Keratinocyte (primary cell): ENCODE measurements at regions not wholly inside any gene's neighbourhood (a gene's known extent, or its start where the extent isn't known, plus 50 kb on each side); places are given as distances from the start of the nearest gene placed in this dataset.

ENCODE experiments used
- DNase-seq: peaks from one replicate; pipeline ENCODE4 v3.0.0-alpha.2; 2011; ENCODE audit warnings: low read depth, missing footprints, low spot score
- FAIRE-seq: peaks from 2 replicates; lab custom pipeline; 2011; peaks lifted over from hg19 to GRCh38; lab: Jason Lieb, UNC
- H2AFZ ChIP-seq: 2 replicates; pipeline ENCODE4 v1.6.0; 2012; ENCODE audit warnings: low read length, control low read depth, inconsistent platforms; ENCODE audit not compliant: control insufficient read depth
- H3K27ac ChIP-seq: 2 replicates; pipeline ENCODE4 v1.5.1; 2011; ENCODE audit warnings: low read length; ENCODE audit not compliant: control insufficient read depth, insufficient read depth
- H3K27me3 ChIP-seq: 3 replicates; pipeline ENCODE4 v1.6.0; 2011; ENCODE audit warnings: low read length; ENCODE audit not compliant: control insufficient read depth, insufficient read depth; ENCODE audit errors: extremely low read depth
- H3K36me3 ChIP-seq, 2 experiments: 2 replicates in 1 of 2; 3 replicates in 1 of 2; pipeline ENCODE4 v1.5.1; 2011; ENCODE audit warnings: low read length in 2 of 2, mild to moderate bottlenecking in 1 of 2; ENCODE audit not compliant: control insufficient read depth in 2 of 2, insufficient read depth in 2 of 2; ENCODE audit errors: extremely low read depth in 1 of 2
- H3K4me1 ChIP-seq: 3 replicates; pipeline ENCODE4 v1.5.1; 2011; ENCODE audit warnings: low read length; ENCODE audit not compliant: control insufficient read depth, insufficient read depth; ENCODE audit errors: extremely low read depth
- H3K4me2 ChIP-seq: 3 replicates; pipeline ENCODE4 v1.6.0; 2011; ENCODE audit warnings: low read depth, low read length; ENCODE audit not compliant: control insufficient read depth, insufficient read depth; ENCODE audit errors: extremely low read depth
- H3K4me3 ChIP-seq, 3 experiments: fragments of 200-600 bp in 1 of 3; sonication (generic) in 1 of 3; 2 replicates in 2 of 3; 3 replicates in 1 of 3; pipeline ENCODE4 v1.5.1; 2011 to 2016; ENCODE audit warnings: low read length in 3 of 3, mild to moderate bottlenecking in 3 of 3, control low read depth in 2 of 3, inconsistent platforms in 1 of 3, low read depth in 1 of 3, mixed read lengths in 1 of 3, mixed run types in 1 of 3, moderate library complexity in 1 of 3; ENCODE audit not compliant: control insufficient read depth in 2 of 3, insufficient read depth in 2 of 3; ENCODE audit errors: extremely low read depth in 1 of 3
- H3K79me2 ChIP-seq: 2 replicates; pipeline ENCODE4 v1.6.0; 2012; ENCODE audit warnings: low read length; ENCODE audit not compliant: control insufficient read depth, insufficient read depth
- H3K9ac ChIP-seq: 3 replicates; pipeline ENCODE4 v1.6.0; 2011; ENCODE audit warnings: low read length; ENCODE audit not compliant: control insufficient read depth, insufficient read depth; ENCODE audit errors: extremely low read depth
- H3K9me1 ChIP-seq: 3 replicates; pipeline ENCODE4 v1.6.0; 2011; ENCODE audit warnings: low read length; ENCODE audit not compliant: control insufficient read depth, insufficient read depth; ENCODE audit errors: extremely low read depth
- H3K9me3 ChIP-seq: 2 replicates; pipeline ENCODE4 v1.5.1; 2012; ENCODE audit warnings: low read depth, low read length; ENCODE audit not compliant: control insufficient read depth
- H4K20me1 ChIP-seq: 3 replicates; pipeline ENCODE4 v1.6.0; 2011; ENCODE audit warnings: low read length; ENCODE audit not compliant: control insufficient read depth, insufficient read depth; ENCODE audit errors: extremely low read depth
- EZH2 ChIP-seq: IDR thresholded peaks from one replicate; pipeline ENCODE4 v1.6.1; 2012; ENCODE audit warnings: inconsistent platforms, mild to moderate bottlenecking, low read length, moderate library complexity
- dilution Hi-C: fragments of 300-500 bp; cut with MboI; formaldehyde crosslinking; loops from one replicate; pipeline ENCODE4 v1.7.0; 2020; ENCODE audit warnings: low sequenced_read_pairs; ENCODE audit not compliant: extremely low pct_ligation_motif_present
- TF ChIP-seq, protein P1 (sequence below), 3 experiments: IDR thresholded peaks in 1 of 3; conservative IDR thresholded peaks in 1 of 3; optimal IDR thresholded peaks in 1 of 3; 2 replicates in 2 of 3; 3 replicates in 1 of 3; pipeline versions ENCODE3 to v1.5.1; 2011; ENCODE audit warnings: low read length in 3 of 3, mild to moderate bottlenecking in 3 of 3, moderate library complexity in 2 of 3, control low read depth in 1 of 3, inconsistent platforms in 1 of 3; ENCODE audit not compliant: insufficient read depth in 2 of 3; ENCODE audit errors: extremely low read depth in 1 of 3

DNA sequence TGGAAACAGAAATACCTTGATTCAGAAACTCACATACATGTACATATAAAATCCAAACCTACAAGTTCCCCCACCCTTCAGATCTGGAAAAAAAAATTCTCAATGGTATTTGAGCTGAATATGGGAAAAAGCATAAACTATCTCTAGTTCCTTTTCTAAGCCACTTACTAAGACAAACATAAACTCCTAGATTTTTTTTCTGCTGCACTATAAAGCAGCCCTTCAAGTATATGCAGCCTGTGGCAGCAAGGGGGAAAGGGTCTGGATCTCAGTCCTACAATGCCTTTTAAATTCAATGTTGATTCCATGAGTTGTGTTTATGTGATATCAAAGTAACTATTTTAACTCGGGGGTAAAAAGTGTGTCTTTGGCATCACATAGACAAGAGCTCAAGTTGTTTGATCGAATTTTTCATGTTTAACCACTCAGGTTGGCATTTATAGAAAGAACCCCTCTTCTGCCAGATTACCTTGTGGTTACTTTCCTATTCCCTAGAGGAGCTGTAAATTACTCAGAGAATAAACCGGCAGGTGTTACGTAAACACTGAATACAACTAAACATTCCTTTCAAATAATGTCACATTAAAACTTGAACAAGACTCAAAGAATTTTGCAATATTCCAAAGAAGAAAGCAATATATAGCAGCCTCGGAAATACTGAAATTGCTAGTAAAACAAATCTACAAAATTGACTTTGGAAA is 91.8 kb upstream of the FER start:
- peaks cover 21% of the 10 kb centered on the region for H3K4me1 ChIP-seq
- peak overlapping the region; percentile 42 for H3K4me2 ChIP-seq
- H4K20me1 ChIP-seq: no peaks in the 10 kb centered on the region
- H3K27me3 ChIP-seq: no peaks in the 10 kb centered on the region
- dilution Hi-C loops: no loop called here
- H3K9me3 ChIP-seq: no peaks in the 10 kb centered on the region
- DNase-seq (peak; percentile 7), FAIRE-seq (peak; percentile 39)
- H3K4me3 ChIP-seq: no peak overlapping the region
- TF ChIP-seq, protein P1, sequence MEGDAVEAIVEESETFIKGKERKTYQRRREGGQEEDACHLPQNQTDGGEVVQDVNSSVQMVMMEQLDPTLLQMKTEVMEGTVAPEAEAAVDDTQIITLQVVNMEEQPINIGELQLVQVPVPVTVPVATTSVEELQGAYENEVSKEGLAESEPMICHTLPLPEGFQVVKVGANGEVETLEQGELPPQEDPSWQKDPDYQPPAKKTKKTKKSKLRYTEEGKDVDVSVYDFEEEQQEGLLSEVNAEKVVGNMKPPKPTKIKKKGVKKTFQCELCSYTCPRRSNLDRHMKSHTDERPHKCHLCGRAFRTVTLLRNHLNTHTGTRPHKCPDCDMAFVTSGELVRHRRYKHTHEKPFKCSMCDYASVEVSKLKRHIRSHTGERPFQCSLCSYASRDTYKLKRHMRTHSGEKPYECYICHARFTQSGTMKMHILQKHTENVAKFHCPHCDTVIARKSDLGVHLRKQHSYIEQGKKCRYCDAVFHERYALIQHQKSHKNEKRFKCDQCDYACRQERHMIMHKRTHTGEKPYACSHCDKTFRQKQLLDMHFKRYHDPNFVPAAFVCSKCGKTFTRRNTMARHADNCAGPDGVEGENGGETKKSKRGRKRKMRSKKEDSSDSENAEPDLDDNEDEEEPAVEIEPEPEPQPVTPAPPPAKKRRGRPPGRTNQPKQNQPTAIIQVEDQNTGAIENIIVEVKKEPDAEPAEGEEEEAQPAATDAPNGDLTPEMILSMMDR (optimal IDR thresholded peaks at IDR 0.05 in 1 of 3, IDR thresholded peaks at IDR 0.05 in 1 of 3, conservative IDR thresholded peaks at IDR 0.05 in 1 of 3; ENCODE audit: extremely low read depth in 1 of 3, insufficient read depth in 2 of 3, low read length in 3 of 3): no peak
- TF ChIP-seq EZH2: no peak
- no peak overlapping the region for H3K9ac ChIP-seq
- H3K27ac ChIP-seq: peak overlapping the region; percentile 13
- H2AFZ ChIP-seq: no peak overlapping the region
- no peaks in the 10 kb centered on the region for H3K79me2 ChIP-seq
- no peaks in the 10 kb centered on the region for H3K36me3 ChIP-seq
- no peaks in the 10 kb centered on the region for H3K9me1 ChIP-seq

DNA sequence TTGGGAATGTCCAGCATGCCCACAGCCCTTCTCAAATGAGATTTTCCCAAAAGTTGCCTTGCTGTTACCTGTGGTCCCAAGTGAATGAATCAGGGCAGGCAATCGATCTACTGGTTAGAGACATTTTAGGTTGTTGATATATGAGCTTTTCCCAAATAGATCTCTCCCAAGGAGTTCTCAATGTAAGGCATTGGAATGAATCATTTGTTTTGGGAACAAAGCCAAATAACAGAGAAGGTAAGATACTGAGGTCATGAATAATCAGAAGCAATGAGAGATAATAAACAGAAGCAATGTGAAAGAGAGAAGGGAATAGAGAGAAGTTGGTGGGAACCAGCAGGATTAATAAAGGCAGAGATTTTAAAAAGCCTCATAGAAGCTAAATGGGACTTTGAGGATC is 93.6 kb upstream of the FER start:
- TF ChIP-seq EZH2: no peak
- TF ChIP-seq, protein P1 (optimal IDR thresholded peaks at IDR 0.05 in 1 of 3, IDR thresholded peaks at IDR 0.05 in 1 of 3, conservative IDR thresholded peaks at IDR 0.05 in 1 of 3; ENCODE audit: extremely low read depth in 1 of 3, insufficient read depth in 2 of 3, low read length in 3 of 3): no peak
- Histone ChIP-seq H3K27ac (no peak overlapping the region), H3K4me2 (peak overlapping the region; percentile 11)

More for the DNA sequence above, 93.6 kb upstream of the FER start:
- Histone ChIP-seq H3K4me1 (peaks cover 21% of the 10 kb centered on the region), H3K9me1 (no peaks in the 10 kb centered on the region), H3K79me2 (no peaks in the 10 kb centered on the region), H2AFZ (no peak overlapping the region), H3K27me3 (no peaks in the 10 kb centered on the region), H4K20me1 (no peaks in the 10 kb centered on the region), H3K4me3 (no peak overlapping the region), H3K9ac (no peak overlapping the region), H3K9me3 (no peaks in the 10 kb centered on the region), H3K36me3 (no peaks in the 10 kb centered on the region)
- DNase-seq: peak; percentile 28
- FAIRE-seq: peak; percentile 89
- dilution Hi-C loops: no loop called here
